Muscle layer of colon (tissue), 2 donors: ENCODE measurements at regions not wholly inside any gene's neighbourhood (a gene's known extent, or its start where the extent isn't known, plus 50 kb on each side); places are given as distances from the start of the nearest gene placed in this dataset.

ENCODE experiments used
- H3K27ac ChIP-seq: one replicate; pipeline ENCODE4 v1.7.0; 2013; ENCODE audit warnings: low read depth, mild to moderate bottlenecking, low read length, moderate library complexity
- H3K27me3 ChIP-seq, 2 donors: one replicate each; pipeline ENCODE4 v1.7.0; 2013; ENCODE audit warnings: low read length in 2 of 2, mild to moderate bottlenecking in 2 of 2; ENCODE audit not compliant: insufficient read depth in 2 of 2, control insufficient read depth in 1 of 2
- H3K36me3 ChIP-seq: one replicate; pipeline ENCODE4 v1.7.0; 2013; ENCODE audit warnings: mild to moderate bottlenecking, low read length; ENCODE audit not compliant: insufficient read depth
- H3K4me1 ChIP-seq: one replicate; pipeline ENCODE4 v1.7.0; 2013; ENCODE audit warnings: mild to moderate bottlenecking, low read length; ENCODE audit not compliant: insufficient read depth
- H3K4me3 ChIP-seq, 2 donors: one replicate each; pipeline ENCODE4 v1.7.0; 2013; ENCODE audit warnings: low read length in 2 of 2, low read depth in 1 of 2, mild to moderate bottlenecking in 1 of 2, moderate library complexity in 1 of 2
- H3K9ac ChIP-seq: one replicate; pipeline ENCODE4 v1.7.0; 2013; ENCODE audit warnings: low read length
- H3K9me3 ChIP-seq: one replicate; pipeline ENCODE4 v1.7.0; 2013; ENCODE audit warnings: mild to moderate bottlenecking, low read length
- donor health status: abdominal sarcoma.
- donor health status: Adenocarcinoma of cecum.

DNA sequence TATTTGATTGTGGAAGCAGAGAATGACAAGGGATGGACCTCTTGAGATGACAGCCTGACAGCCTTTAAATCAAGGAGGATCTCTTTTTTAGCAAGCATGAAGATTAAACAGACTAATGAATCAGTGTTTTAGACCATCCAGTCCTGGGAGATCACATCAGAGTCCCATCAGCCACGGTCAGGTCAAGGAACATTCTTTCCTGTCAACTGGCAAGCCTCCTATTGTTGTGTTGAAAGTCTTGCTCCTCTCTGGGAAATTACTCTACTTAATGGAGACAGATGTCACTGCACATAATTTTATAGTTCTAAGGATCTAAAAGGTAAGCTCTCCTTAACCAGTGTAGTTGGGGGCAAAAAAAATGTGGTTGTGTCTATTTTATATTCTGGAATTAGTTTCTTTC, 469.0 kb downstream of the TMEM182 start:
- Histone ChIP-seq H3K36me3 (no peaks in the 10 kb centered on the region), H3K9ac (no peak overlapping the region), H3K27ac (no peak overlapping the region), H3K27me3 (no peaks in the 10 kb centered on the region), H3K9me3 (no peaks in the 10 kb centered on the region), H3K4me1 (no peaks in the 10 kb centered on the region), H3K4me3 (no peak overlapping the region)

DNA sequence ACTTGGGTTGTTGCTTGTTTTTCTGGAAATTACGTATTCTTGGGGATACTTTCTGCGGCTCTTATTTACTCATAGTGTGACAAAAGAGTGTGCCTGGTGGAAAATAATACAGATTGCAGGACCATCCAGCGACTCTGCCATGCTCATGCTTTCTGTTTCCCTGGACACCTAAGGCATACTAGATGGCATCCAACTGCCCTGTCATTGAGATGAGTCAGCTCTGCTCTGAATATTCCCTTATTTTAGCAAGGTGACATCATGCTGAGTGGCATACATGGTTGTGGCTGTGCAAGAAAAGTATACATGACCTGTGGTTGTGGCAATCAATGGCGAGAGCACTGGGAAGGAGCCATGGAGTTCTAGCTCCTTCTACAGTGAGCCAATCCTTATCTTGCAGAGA, 471.0 kb downstream of the TMEM182 start:
- H3K9me3 ChIP-seq, result no peaks in the 10 kb centered on the region
- no peak overlapping the region for H3K4me3 ChIP-seq
- H3K9ac ChIP-seq, result no peak overlapping the region
- no peaks in the 10 kb centered on the region for H3K4me1 ChIP-seq
- no peak overlapping the region for H3K27ac ChIP-seq
- H3K36me3 ChIP-seq, result no peaks in the 10 kb centered on the region
- H3K27me3 ChIP-seq, result no peaks in the 10 kb centered on the region

DNA sequence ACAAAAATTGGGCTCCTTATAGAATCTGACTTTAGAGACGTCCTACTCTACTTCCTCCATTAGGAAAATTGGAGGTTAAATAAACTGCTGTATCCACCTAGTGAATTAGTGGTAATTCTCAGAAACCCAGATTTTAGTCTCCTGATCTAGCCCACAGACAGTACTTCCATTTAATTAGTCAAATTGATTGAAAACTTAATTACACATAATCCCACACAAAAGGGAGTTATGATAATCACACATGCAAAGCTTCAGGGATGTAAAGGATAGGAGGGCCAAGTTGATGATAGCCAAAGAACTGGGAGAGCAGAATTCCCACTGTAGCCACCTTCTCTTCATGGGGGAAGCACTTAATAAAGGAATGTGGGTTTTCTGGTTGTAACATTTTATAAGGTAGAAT, 471.9 kb downstream of the TMEM182 start:
- H3K27ac ChIP-seq, result no peak overlapping the region
- no peaks in the 10 kb centered on the region for H3K9me3 ChIP-seq
- H3K9ac ChIP-seq, result no peak overlapping the region
- H3K4me1 ChIP-seq, result no peaks in the 10 kb centered on the region
- no peaks in the 10 kb centered on the region for H3K36me3 ChIP-seq
- H3K27me3 ChIP-seq, result no peaks in the 10 kb centered on the region
- no peak overlapping the region for H3K4me3 ChIP-seq

DNA sequence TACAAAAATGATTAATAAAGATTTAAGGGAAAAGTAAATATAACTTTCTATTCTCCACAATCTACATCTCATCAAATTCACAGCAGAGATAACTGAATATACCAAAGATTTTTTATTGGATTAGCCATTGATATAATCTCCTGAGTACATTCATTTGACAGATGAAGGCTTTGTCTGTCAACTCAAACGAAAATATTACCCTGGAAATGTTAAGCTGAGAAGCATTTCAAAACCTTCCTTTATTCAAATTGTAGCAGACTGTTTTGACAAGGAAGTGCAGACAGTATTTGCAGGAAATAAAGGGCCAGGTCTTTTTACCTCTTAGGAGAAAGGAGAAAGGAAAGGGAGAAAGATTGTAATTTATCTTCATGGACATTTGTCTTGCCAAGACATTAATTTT, 473.5 kb downstream of the TMEM182 start:
- Histone ChIP-seq H3K9me3 (no peaks in the 10 kb centered on the region), H3K27me3 (no peaks in the 10 kb centered on the region), H3K4me3 (no peak overlapping the region), H3K9ac (no peak overlapping the region), H3K36me3 (no peaks in the 10 kb centered on the region), H3K27ac (no peak overlapping the region), H3K4me1 (no peaks in the 10 kb centered on the region)

DNA sequence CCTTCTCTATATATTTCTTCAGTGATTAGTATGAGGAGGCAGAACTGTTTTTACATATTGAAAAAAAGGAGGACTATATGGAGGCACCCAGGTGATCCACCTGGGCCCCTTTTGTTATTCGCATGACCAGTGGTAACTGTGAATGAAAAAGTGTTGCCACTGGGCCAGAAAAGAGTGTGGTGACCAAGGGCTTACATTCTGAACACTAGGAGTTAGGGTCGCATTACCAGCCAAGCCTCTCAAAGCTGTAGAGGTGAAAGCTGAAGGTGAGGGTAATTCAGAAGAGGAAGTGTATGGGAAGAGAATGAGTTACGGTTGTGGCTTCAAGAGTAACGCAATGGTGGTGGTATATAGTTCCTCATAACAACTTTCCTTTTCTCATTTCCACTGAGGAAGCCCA, 487.6 kb downstream of the TMEM182 start:
- H3K27ac ChIP-seq, result no peak overlapping the region
- no peaks in the 10 kb centered on the region for H3K36me3 ChIP-seq
- H3K4me3 ChIP-seq, result no peak overlapping the region
- no peaks in the 10 kb centered on the region for H3K4me1 ChIP-seq
- H3K9me3 ChIP-seq, result no peaks in the 10 kb centered on the region
- H3K27me3 ChIP-seq, result no peaks in the 10 kb centered on the region
- no peak overlapping the region for H3K9ac ChIP-seq

DNA sequence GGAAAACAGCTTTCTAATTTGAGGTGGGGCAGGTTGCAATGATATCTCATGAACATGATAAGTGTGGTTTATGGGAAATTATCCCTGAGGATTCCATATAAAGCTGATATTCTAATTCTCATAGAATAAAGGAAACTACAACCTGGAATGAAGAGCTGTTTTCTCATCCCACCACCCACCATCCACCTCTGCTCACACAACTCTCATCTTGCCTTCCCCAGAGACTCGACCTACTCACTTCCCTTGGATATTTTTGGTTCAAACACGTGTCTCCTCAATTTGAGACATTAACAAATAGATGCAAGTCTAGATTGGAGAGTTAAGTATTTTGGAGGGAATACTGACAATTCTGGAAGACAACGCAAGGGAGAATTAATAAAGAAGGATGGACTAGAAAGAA, 490.9 kb downstream of the TMEM182 start:
- no peaks in the 10 kb centered on the region for H3K36me3 ChIP-seq
- H3K4me1 ChIP-seq, result no peaks in the 10 kb centered on the region
- H3K4me3 ChIP-seq, result no peak overlapping the region
- no peaks in the 10 kb centered on the region for H3K27me3 ChIP-seq
- no peaks in the 10 kb centered on the region for H3K9me3 ChIP-seq
- no peak overlapping the region for H3K27ac ChIP-seq
- H3K9ac ChIP-seq, result no peak overlapping the region

DNA sequence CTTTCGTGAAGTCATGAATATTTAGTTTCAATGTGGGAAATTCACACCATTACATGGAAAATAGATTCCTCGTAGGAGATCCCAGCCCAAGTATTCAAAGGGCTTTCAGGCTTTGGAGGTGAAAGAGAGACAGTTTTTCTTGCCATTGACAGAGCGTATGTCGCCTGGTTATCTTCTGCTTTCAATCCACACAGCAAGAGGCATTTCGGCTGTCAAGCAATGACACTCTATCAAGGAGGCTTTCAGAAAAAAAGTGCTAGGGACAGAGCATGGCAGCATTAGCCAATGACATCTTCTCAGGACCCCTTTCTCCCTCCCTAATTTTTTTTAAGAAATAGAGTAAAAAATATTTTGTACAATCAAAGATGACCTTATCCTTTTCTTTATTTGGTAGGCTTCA, 492.8 kb downstream of the TMEM182 start:
- Histone ChIP-seq H3K4me3 (no peak overlapping the region), H3K27me3 (no peaks in the 10 kb centered on the region), H3K4me1 (no peaks in the 10 kb centered on the region), H3K9ac (no peak overlapping the region), H3K9me3 (no peaks in the 10 kb centered on the region), H3K36me3 (no peaks in the 10 kb centered on the region), H3K27ac (no peak overlapping the region)

DNA sequence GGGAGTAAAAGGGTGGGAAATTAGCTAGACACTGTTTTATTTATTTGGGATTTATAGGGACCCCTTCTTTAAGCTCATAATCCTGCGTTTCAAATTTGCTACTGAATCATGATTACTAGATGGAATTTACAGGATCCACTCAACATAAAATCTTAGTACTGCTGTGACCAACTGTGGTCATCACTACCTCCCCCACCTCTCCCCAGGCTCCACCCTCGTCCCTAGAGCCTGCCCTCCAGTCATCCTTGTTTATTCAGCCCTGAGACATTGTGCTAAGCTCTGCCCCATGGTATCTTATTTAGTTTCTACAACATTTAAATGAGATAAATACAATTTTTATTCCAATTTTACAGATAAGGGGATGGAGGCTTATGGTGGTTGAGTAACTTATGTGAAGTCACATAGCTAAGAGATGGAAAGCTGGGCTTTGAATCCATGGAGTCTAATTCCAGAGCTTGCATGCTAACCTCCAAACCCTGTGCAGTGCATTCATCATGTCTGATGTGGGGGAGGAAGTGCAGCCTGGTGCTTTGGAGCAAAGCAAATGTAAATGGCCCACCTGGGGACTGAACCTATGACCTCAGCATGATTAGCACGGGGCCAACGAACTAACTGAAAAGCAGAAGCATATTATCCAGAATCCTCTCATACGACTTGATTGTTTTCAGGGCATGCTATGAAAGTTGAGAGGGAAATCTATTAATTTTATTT, 502.4 kb downstream of the TMEM182 start:
- H3K27ac ChIP-seq, result no peak overlapping the region
- no peak overlapping the region for H3K9ac ChIP-seq

DNA sequence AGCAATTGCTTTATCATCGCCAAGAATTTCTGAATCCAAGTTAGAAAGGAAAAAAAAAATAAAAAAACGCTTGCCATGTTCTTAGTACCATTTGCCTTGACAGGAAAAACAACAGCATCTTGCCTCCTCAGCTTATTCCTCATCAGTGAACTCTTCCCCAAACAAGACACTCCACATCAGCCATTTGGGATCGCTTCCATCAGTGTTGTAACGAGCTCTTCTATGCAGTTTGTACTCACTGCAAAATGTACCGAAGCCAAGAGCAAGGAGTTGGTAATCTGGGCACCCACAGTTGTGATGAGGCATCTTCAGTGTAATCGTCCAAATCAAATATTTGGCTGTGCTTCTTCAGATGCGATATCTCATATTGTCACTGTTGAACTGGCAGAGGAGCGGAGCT, 503.7 kb downstream of the TMEM182 start:
- Histone ChIP-seq H3K27ac (no peak overlapping the region), H3K9ac (no peak overlapping the region), H3K27me3 (no peaks in the 10 kb centered on the region), H3K4me3 (no peak overlapping the region), H3K9me3 (no peaks in the 10 kb centered on the region), H3K4me1 (no peaks in the 10 kb centered on the region), H3K36me3 (no peaks in the 10 kb centered on the region)

More for the DNA sequence above, 502.4 kb downstream of the TMEM182 start:
- no peaks in the 10 kb centered on the region for H3K9me3 ChIP-seq
- no peak overlapping the region for H3K4me3 ChIP-seq
- H3K36me3 ChIP-seq, result no peaks in the 10 kb centered on the region
- H3K4me1 ChIP-seq, result no peaks in the 10 kb centered on the region
- H3K27me3 ChIP-seq, result no peaks in the 10 kb centered on the region

DNA sequence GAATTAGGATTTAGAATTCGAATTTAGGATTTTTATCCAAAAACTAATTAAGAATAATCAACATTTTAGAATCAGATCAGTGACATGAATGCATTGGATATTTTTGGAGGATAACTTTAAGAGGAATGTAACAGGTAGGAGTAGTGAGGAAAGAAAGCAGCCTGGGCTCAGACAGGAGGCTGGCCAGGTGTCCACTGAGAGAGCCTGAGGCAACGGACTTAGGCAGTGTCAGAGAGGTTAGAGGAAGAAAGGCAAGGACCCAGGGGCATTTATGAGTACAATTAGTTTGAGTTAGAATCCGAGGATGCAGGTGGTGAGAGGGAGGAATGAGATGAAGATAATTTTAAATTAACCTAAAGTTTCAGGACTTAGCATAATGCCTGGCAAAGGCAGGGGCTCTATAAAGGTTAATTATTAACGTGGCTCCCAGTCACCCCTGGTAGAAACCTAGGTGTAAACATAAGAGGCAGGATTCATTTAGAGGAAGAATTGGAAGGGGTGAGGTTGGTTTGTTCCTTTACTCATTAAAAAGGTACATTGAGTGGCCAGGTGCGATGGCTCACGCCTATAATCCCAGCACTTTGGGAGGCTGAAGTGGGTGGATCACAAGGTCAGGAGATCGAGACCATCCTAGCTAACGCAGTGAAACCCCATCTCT, 507.1 kb downstream of the TMEM182 start:
- H3K4me3 ChIP-seq, result no peak overlapping the region
- H3K27me3 ChIP-seq, result no peaks in the 10 kb centered on the region
- no peaks in the 10 kb centered on the region for H3K9me3 ChIP-seq
- no peaks in the 10 kb centered on the region for H3K4me1 ChIP-seq
- no peak overlapping the region for H3K9ac ChIP-seq
- no peak overlapping the region for H3K27ac ChIP-seq
- H3K36me3 ChIP-seq, result no peaks in the 10 kb centered on the region

DNA sequence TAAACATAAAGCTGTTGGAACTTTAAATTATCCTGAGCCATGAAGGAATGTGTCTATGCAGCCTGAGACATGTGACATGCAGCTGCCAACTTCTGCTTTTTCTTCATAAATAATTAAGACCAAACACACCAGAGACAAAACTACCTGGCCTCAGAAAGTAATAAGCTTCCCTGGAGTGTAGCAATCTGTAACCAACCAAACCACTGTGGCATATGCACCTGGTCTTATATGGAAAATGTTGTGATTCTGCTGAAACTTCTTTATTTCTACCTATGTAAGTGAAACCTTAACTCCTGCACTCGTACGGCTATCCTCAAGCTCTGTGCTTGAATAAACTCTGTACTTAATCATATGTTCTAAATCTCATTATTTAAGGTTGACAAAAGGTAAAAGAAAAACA, 515.0 kb downstream of the TMEM182 start:
- no peak overlapping the region for H3K4me3 ChIP-seq
- no peaks in the 10 kb centered on the region for H3K27me3 ChIP-seq
- H3K9ac ChIP-seq, result no peak overlapping the region
- H3K4me1 ChIP-seq, result no peaks in the 10 kb centered on the region
- H3K36me3 ChIP-seq, result no peaks in the 10 kb centered on the region
- no peaks in the 10 kb centered on the region for H3K9me3 ChIP-seq
- H3K27ac ChIP-seq, result no peak overlapping the region

DNA sequence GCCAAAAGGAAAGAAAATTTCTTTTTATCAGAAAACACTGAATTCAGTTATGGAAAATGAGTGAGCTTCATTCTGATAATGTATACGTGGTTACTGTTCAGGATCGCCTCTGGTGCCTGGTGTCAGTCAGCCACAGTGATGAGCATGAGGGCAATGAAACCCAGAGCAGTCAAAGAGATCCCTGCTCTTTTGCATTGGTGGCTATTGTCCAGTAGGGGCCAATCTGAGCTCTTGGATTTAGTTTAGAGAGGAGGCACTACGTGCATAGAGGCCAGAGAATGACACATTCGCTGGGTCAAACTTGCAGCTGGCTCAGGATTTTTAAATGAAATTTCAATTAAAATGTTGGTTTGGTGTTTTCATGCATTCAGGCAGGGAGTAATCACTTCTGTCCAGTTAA, 522.9 kb downstream of the TMEM182 start:
- no peak overlapping the region for H3K9ac ChIP-seq
- H3K4me3 ChIP-seq, result no peak overlapping the region
- no peaks in the 10 kb centered on the region for H3K27me3 ChIP-seq
- H3K9me3 ChIP-seq, result no peaks in the 10 kb centered on the region
- no peaks in the 10 kb centered on the region for H3K36me3 ChIP-seq
- H3K27ac ChIP-seq, result no peak overlapping the region
- H3K4me1 ChIP-seq, result no peaks in the 10 kb centered on the region
